ENCODE measurements at regions not wholly inside any gene's neighbourhood (a gene's known extent, or its start where the extent isn't known, plus 50 kb on each side); places are given as distances from the start of the nearest gene placed in this dataset.

- H3K4me3 ChIP-seq (replicated peaks in 1 of 3; ENCODE audit: insufficient read depth in 1 of 3, low read depth in 1 of 3, low read length in 3 of 3): no peak overlapping the region
- no peak for DNase-seq (ENCODE audit: low read depth, low spot score)
- CTCF ChIA-PET: no interaction called here
Measured at GRCh38 chr6:102677225-102677624, 1283.7 kb downstream of the GRIK2 start.

More at GRCh38 chr6:102677225-102677624, 1283.7 kb downstream of the GRIK2 start:
- H3K27me3 ChIP-seq (ENCODE audit: control insufficient read depth in 2 of 2, insufficient read depth in 2 of 2, low read length in 2 of 2): no peaks in the 10 kb centered on the region
- H3K27ac ChIP-seq (ENCODE audit: insufficient read depth, low read depth, low read length): no peak overlapping the region
- H2AFZ ChIP-seq (ENCODE audit: low read depth, low read length): no peak overlapping the region
- no peak overlapping the region for H3K4me2 ChIP-seq (ENCODE audit: insufficient read depth, low read length)
- TF ChIP-seq MYC (IDR thresholded peaks at IDR 0.05; ENCODE audit: low read depth, low read length) (no peak), CTCF (IDR thresholded peaks at IDR 0.05; ENCODE audit: extremely low read depth in 1 of 2, insufficient read depth in 1 of 2, low read depth in 1 of 2, low read length in 2 of 2) (no peak), EZH2 (IDR thresholded peaks at IDR 0.05; ENCODE audit: borderline replicate concordance, low read depth, low read length, severe bottlenecking) (no peak), FOS (IDR thresholded peaks at IDR 0.05; ENCODE audit: borderline replicate concordance, insufficient read depth, low read length) (no peak), POLR2AphosphoS5 (IDR thresholded peaks at IDR 0.05; ENCODE audit: insufficient read depth, low read depth, low read length) (no peak), POLR2A (IDR thresholded peaks at IDR 0.05; ENCODE audit: low read depth, low read length) (no peak), GATA2 (IDR thresholded peaks at IDR 0.05; ENCODE audit: insufficient read depth, insufficient read length, low read depth, low read length) (no peak), JUN (IDR thresholded peaks at IDR 0.05; ENCODE audit: borderline replicate concordance, insufficient read depth, insufficient read length, low read depth) (no peak)
- TF ChIP-seq, protein P1, sequence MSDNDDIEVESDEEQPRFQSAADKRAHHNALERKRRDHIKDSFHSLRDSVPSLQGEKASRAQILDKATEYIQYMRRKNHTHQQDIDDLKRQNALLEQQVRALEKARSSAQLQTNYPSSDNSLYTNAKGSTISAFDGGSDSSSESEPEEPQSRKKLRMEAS (IDR thresholded peaks at IDR 0.05; ENCODE audit: insufficient read depth, insufficient read length): no peak
- no peaks in the 10 kb centered on the region for H3K79me2 ChIP-seq (ENCODE audit: control insufficient read depth, insufficient read depth, low read length)
- intact Hi-C loops (cut with micrococcal nuclease) (no loop called here), dilution Hi-C loops (cut with MboI; ENCODE audit: extremely low pct_ligation_motif_present, low sequenced_read_pairs) (no loop called here)
- H3K9ac ChIP-seq (replicated peaks; ENCODE audit: extremely low read depth, insufficient read depth, low read length): no peak overlapping the region
- H3K9me1 ChIP-seq (replicated peaks; ENCODE audit: control insufficient read depth, extremely low read depth, insufficient read depth, low read length): no peaks in the 10 kb centered on the region
- no peak for FAIRE-seq
- POLR2A ChIA-PET: no interaction called here
- H3K36me3 ChIP-seq (ENCODE audit: control insufficient read depth in 2 of 2, extremely low read depth in 1 of 2, insufficient read depth in 2 of 2, low read length in 2 of 2): no peaks in the 10 kb centered on the region
- no peaks in the 10 kb centered on the region for H3K4me1 ChIP-seq (ENCODE audit: control insufficient read depth, extremely low read depth, insufficient read depth, low read length)
- no peaks in the 10 kb centered on the region for H3K9me3 ChIP-seq (replicated peaks; ENCODE audit: control insufficient read depth, insufficient read depth, low read length)
- H4K20me1 ChIP-seq (replicated peaks; ENCODE audit: control insufficient read depth, extremely low read depth, insufficient read depth, low read length): no peaks in the 10 kb centered on the region
- BruUV-seq (replicated peaks): no TSS peak

All from endothelial cell of umbilical vein (primary cell).